ENCODE measurements at regions not wholly inside any gene's neighbourhood (a gene's known extent, or its start where the extent isn't known, plus 50 kb on each side); places are given as distances from the start of the nearest gene placed in this dataset.

DNA sequence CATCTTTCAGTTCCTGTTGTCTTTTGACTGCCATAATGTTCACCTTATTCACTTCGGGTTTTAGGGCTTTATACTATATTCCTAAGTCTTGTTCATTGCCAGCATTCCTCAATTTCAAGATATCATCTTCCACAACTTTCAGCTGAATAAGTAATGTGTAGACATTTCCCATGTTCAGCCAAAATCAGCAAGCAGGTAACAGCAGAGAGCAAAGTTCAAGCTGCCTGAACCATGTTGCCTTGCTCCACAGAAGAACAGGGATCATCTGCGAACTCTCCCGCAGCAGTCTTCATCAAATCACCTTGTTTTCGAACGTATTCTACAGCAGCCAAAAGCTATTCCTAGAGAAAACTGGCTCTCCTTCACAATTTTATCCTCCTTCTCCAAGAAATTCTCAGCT, 95.3 kb upstream of the CCDC112 start:
- DNase-seq (no peak), ATAC-seq (ENCODE audit: low read depth) (no peak)
- H3K4me3 Mint-ChIP-seq = no peak overlapping the region
- H3K36me3 Mint-ChIP-seq (ENCODE audit: low read depth) = no peaks in the 10 kb centered on the region
- H3K27ac Mint-ChIP-seq = no peak overlapping the region
- H3K4me1 Mint-ChIP-seq = no peaks in the 10 kb centered on the region
- intact Hi-C loops (cut with micrococcal nuclease) = no loop called here
- no peaks in the 10 kb centered on the region for H3K9me3 Mint-ChIP-seq
- POLR2A ChIA-PET = no interaction called here
- no peaks in the 10 kb centered on the region for H3K27me3 Mint-ChIP-seq
- TF ChIP-seq, protein P1, sequence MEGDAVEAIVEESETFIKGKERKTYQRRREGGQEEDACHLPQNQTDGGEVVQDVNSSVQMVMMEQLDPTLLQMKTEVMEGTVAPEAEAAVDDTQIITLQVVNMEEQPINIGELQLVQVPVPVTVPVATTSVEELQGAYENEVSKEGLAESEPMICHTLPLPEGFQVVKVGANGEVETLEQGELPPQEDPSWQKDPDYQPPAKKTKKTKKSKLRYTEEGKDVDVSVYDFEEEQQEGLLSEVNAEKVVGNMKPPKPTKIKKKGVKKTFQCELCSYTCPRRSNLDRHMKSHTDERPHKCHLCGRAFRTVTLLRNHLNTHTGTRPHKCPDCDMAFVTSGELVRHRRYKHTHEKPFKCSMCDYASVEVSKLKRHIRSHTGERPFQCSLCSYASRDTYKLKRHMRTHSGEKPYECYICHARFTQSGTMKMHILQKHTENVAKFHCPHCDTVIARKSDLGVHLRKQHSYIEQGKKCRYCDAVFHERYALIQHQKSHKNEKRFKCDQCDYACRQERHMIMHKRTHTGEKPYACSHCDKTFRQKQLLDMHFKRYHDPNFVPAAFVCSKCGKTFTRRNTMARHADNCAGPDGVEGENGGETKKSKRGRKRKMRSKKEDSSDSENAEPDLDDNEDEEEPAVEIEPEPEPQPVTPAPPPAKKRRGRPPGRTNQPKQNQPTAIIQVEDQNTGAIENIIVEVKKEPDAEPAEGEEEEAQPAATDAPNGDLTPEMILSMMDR (IDR thresholded peaks at IDR 0.05) = no peak
- CTCF ChIA-PET = no interaction called here

DNA sequence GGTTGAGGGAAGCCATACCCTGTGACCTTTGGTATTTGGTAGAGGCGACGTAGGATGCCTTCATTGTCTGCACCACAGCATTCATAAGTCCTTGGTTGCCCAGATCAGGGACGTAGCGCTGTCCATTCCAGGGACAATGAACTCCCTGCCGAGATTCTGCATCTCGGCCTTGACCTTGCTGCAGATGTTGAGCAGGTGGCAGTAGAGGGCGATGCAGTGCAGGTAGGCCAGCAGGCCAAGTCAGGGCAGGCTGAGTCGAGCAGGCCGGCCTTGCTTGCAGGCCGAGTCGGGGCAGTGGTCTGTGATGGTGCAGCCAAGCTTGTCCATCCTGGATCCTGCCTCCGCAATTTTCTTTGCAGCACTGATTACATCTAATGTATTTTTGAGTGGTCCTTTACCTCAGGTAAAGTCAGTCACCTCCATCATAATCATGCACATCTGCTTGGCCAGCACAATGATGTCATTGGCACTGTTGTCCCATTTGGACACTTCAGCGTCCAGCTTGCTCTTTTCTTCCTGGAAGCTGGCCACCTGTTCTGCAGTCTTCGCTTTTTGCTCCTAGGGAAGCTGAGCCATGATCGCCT, 93.4 kb upstream of the CCDC112 start:
- intact Hi-C loops (cut with micrococcal nuclease) = loop anchor here (5.0 kb wide), 1 partner anchor 197 kb away; no protein-coding TSS in a partner anchor
- ATAC-seq (ENCODE audit: low read depth) (no peak), DNase-seq (no peak)
- Mint-ChIP-seq H3K4me1 (no peaks in the 10 kb centered on the region), H3K36me3 (ENCODE audit: low read depth) (no peaks in the 10 kb centered on the region), H3K27me3 (no peaks in the 10 kb centered on the region), H3K4me3 (no peak overlapping the region), H3K9me3 (no peaks in the 10 kb centered on the region), H3K27ac (no peak overlapping the region)
- ChIA-PET POLR2A (no interaction called here), CTCF (no interaction called here)
- TF ChIP-seq, protein P1 (IDR thresholded peaks at IDR 0.05) = no peak

DNA sequence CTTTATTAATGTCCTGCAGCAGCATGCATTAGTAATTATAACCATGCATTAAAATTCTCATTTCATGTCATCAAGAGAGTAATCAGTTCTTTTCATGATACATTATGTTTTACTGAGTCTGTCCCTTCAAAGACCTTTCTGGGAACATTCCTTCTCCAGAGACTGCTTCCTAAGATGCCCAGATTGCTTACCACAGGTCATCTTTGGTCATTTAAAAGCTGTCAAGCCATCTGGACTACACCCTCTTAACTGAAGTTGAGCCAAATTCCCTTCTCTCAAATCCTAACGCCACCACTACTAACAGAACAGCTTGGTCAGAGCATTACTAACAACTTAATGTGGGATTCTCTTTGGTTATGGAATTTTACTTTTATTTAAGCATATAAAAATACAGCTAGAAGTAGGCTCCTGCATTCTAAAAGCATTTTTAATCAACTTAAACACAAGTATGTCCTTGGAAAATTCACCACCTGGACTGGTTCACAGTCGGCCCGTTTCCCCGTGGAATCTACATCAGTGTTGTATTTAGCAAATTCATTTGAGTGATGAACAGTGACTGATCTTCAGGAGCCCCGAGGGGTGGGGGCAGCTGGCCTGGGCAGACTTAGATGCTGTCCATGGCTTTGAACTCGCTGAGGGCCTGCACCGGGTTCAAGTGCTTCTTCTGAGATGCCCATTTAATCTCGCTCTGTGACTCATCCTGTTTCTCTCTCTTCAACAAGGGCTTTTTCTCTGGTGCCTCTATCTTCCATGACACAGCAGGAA, 92.8 kb upstream of the CCDC112 start:
- no peak overlapping the region for H3K4me3 Mint-ChIP-seq
- no peak overlapping the region for H3K27ac Mint-ChIP-seq
- H3K36me3 Mint-ChIP-seq (ENCODE audit: low read depth) = no peaks in the 10 kb centered on the region
- H3K9me3 Mint-ChIP-seq = no peaks in the 10 kb centered on the region
- no peaks in the 10 kb centered on the region for H3K4me1 Mint-ChIP-seq
- ChIA-PET CTCF (no interaction called here), POLR2A (no interaction called here)
- intact Hi-C loops (cut with micrococcal nuclease) = loop anchor here (5.0 kb wide), 1 partner anchor 198 kb away; no protein-coding TSS in a partner anchor
- TF ChIP-seq, protein P1 (IDR thresholded peaks at IDR 0.05) = no peak
- H3K27me3 Mint-ChIP-seq = no peaks in the 10 kb centered on the region
- DNase-seq = no peak
- ATAC-seq (ENCODE audit: low read depth) = no peak

- Mint-ChIP-seq H3K36me3 (ENCODE audit: low read depth) (no peaks in the 10 kb centered on the region), H3K27ac (no peak overlapping the region), H3K27me3 (no peaks in the 10 kb centered on the region), H3K4me3 (no peak overlapping the region), H3K9me3 (no peaks in the 10 kb centered on the region), H3K4me1 (no peaks in the 10 kb centered on the region)
- DNase-seq (no peak), ATAC-seq (ENCODE audit: low read depth) (no peak)
- ChIA-PET POLR2A (no interaction called here), CTCF (no interaction called here)
- TF ChIP-seq, protein P1 (IDR thresholded peaks at IDR 0.05) = no peak
- intact Hi-C loops (cut with micrococcal nuclease) = loop anchor here (5.0 kb wide), 1 partner anchor 199 kb away; no protein-coding TSS in a partner anchor
Observed at GRCh38 chr5:115388240-115388639, 91.8 kb upstream of the CCDC112 start.

DNA sequence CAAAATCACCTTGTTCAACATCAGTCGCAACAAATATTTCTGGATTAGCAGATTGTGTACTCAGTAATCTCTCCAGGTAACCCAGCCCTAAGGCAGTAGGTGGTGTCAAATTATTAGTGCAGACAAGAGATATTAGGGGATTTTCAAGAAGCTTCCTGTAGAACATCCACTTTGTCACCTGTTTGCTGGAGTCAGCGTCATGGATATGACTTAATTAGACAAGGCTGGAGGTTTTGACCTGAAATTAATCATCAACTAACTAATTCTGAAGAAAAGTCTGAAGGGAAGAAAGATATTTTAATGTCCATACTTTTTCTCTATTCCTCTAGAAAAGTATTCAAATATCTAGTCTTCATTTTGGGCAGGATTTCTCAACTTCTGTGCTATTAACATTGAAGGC, 91.4 kb upstream of the CCDC112 start:
- TF ChIP-seq, protein P1 (IDR thresholded peaks at IDR 0.05) = no peak
- no peaks in the 10 kb centered on the region for H3K36me3 Mint-ChIP-seq (ENCODE audit: low read depth)

More for the DNA sequence above, 91.4 kb upstream of the CCDC112 start:
- intact Hi-C loops (cut with micrococcal nuclease) = loop anchor here (5.0 kb wide), 1 partner anchor 199 kb away; no protein-coding TSS in a partner anchor
- no peaks in the 10 kb centered on the region for H3K9me3 Mint-ChIP-seq
- ATAC-seq (ENCODE audit: low read depth) (no peak), DNase-seq (no peak)
- CTCF ChIA-PET = no interaction called here
- no peak overlapping the region for H3K4me3 Mint-ChIP-seq
- POLR2A ChIA-PET = no interaction called here
- H3K27me3 Mint-ChIP-seq = no peaks in the 10 kb centered on the region
- no peaks in the 10 kb centered on the region for H3K4me1 Mint-ChIP-seq
- H3K27ac Mint-ChIP-seq = no peak overlapping the region

Measured in activated B cell treated with CpG ODN at 0.5 μM for 24 hours (primary cell).